ENCODE measurements at regions not wholly inside any gene's neighbourhood (a gene's known extent, or its start where the extent isn't known, plus 50 kb on each side); places are given as distances from the start of the nearest gene placed in this dataset.

DNA sequence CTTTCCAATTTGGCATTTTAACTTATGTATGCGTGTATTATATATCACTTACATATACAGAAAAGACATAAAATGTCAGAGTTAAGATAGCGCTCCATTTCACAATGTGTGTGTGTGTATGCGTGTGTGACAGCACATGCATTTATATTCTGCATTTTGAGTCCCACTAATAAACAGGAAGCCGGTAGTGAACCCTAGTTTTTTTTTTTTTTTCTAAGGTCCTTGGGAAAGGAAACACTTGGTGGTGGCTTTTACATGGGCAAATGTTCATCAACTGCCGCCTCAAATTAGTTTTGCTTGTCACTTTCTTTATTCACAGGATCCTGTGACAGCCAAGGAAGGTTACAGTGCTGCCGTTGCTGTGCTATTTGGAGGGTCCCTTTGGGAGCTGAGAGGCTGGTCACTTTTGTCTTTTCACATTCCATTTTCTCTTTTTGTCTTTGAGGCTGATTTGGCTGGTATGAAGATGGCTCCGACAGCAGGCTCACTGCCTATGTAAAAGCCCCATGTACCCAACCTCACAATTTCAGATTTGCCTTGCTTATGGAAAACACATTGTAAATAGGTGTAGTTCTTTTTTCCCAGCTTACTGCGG, 298.9 kb downstream of the CSNK1G3 start:
- Histone ChIP-seq H3K4me3 (replicated peaks in 1 of 2; ENCODE audit: low read depth in 1 of 2, low read length in 2 of 2) (no peak overlapping the region), H4K20me1 (ENCODE audit: insufficient read depth) (no peaks in the 10 kb centered on the region), H2AFZ (ENCODE audit: low read depth, low read length, poor library complexity, severe bottlenecking) (no peak overlapping the region), H3K9ac (ENCODE audit: low read length) (no peak overlapping the region), H3K9me3 (ENCODE audit: control insufficient read depth in 1 of 2, insufficient read depth in 1 of 2, low read depth in 1 of 2, low read length in 2 of 2) (no peaks in the 10 kb centered on the region), H3K79me2 (ENCODE audit: insufficient read depth, low read length) (no peaks in the 10 kb centered on the region), H3K4me2 (ENCODE audit: low read length) (no peak overlapping the region), H3K9me2 (ENCODE audit: insufficient read depth) (no peaks in the 10 kb centered on the region), H3K4me1 (ENCODE audit: control insufficient read depth in 1 of 2, insufficient read depth in 2 of 2, low read length in 2 of 2) (no peaks in the 10 kb centered on the region), H3K36me3 (ENCODE audit: control insufficient read depth in 1 of 2, insufficient read depth in 2 of 2, low read length in 2 of 2) (no peaks in the 10 kb centered on the region), H3K27me3 (ENCODE audit: insufficient read depth, low read length) (no peaks in the 10 kb centered on the region), H3K27ac (ENCODE audit: low read depth, low read length) (no peak overlapping the region)
- DNase-seq (ENCODE audit: low read depth, low spot score): no peak
- intact Hi-C loops (cut with micrococcal nuclease): no loop called here
- no peak for ATAC-seq
- CTCF ChIA-PET: no interaction called here
- POLR2A ChIA-PET: no interaction called here
- no peak for TF ChIP-seq YY1 (IDR thresholded peaks at IDR 0.05; ENCODE audit: extremely low read depth, insufficient replicate concordance, low read depth, low read length)
- no peak for TF ChIP-seq EZH2 (IDR thresholded peaks at IDR 0.05)
- no peak for TF ChIP-seq JUND (IDR thresholded peaks at IDR 0.05)
- TF ChIP-seq, protein P1, sequence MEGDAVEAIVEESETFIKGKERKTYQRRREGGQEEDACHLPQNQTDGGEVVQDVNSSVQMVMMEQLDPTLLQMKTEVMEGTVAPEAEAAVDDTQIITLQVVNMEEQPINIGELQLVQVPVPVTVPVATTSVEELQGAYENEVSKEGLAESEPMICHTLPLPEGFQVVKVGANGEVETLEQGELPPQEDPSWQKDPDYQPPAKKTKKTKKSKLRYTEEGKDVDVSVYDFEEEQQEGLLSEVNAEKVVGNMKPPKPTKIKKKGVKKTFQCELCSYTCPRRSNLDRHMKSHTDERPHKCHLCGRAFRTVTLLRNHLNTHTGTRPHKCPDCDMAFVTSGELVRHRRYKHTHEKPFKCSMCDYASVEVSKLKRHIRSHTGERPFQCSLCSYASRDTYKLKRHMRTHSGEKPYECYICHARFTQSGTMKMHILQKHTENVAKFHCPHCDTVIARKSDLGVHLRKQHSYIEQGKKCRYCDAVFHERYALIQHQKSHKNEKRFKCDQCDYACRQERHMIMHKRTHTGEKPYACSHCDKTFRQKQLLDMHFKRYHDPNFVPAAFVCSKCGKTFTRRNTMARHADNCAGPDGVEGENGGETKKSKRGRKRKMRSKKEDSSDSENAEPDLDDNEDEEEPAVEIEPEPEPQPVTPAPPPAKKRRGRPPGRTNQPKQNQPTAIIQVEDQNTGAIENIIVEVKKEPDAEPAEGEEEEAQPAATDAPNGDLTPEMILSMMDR (IDR thresholded peaks at IDR 0.05 in 2 of 3, conservative IDR thresholded peaks at IDR 0.05 in 1 of 3; ENCODE audit: borderline replicate concordance in 1 of 3, insufficient read depth in 1 of 3, low read depth in 2 of 3, low read length in 2 of 3): no peak
- TF ChIP-seq CEBPB (IDR thresholded peaks at IDR 0.05; ENCODE audit: low read depth): no peak
- no peak for TF ChIP-seq EZH2phosphoT487 (IDR thresholded peaks at IDR 0.05; ENCODE audit: borderline replicate concordance)
- TF ChIP-seq TCF7L2 (IDR thresholded peaks at IDR 0.05; ENCODE audit: borderline replicate concordance, extremely low read depth, insufficient read depth, insufficient read length): no peak
- no peak for TF ChIP-seq ZNF274 (IDR thresholded peaks at IDR 0.05; ENCODE audit: low read depth, low read length)
- TF ChIP-seq, protein P2, sequence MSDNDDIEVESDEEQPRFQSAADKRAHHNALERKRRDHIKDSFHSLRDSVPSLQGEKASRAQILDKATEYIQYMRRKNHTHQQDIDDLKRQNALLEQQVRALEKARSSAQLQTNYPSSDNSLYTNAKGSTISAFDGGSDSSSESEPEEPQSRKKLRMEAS (IDR thresholded peaks at IDR 0.05): no peak
- no peak for TF ChIP-seq POLR2A (IDR thresholded peaks at IDR 0.05; ENCODE audit: borderline replicate concordance, extremely low read depth, insufficient read depth, insufficient read length)
- TF ChIP-seq SRF (IDR thresholded peaks at IDR 0.05; ENCODE audit: low read depth): no peak
- no peak for TF ChIP-seq ZFX (IDR thresholded peaks at IDR 0.05)
- RAD21 ChIA-PET (ENCODE audit: low non-redundant PET in 1 of 2, low total read pairs in 2 of 2, uncharacterized antibody in 2 of 2, unreplicated experiment in 2 of 2): no interaction called here
- no TSS peak for BruUV-seq (replicated peaks)

Measured in HCT116 (cell line).